SK-N-SH (cell line): ENCODE measurements at regions not wholly inside any gene's neighbourhood (a gene's known extent, or its start where the extent isn't known, plus 50 kb on each side); places are given as distances from the start of the nearest gene placed in this dataset.

Experiments
- CHD2 ChIP-seq: fragments of 150-350 bp; IDR thresholded peaks from 2 replicates; pipeline ENCODE4 v1.6.1; 2018; ENCODE audit warnings: low read length; ENCODE audit not compliant: partially characterized antibody
- EP300 ChIP-seq, 2 experiments: IDR thresholded peaks; 2 replicates each; pipeline versions ENCODE4 v1.4.0 to v1.6.1; 2012; ENCODE audit warnings: borderline replicate concordance in 1 of 2, low read depth in 1 of 2, low read length in 1 of 2
- EZH2phosphoT487 ChIP-seq: fragments of 200-600 bp; sonication (generic); IDR thresholded peaks from 2 replicates; pipeline ENCODE4 v1.6.1; 2017; ENCODE audit warnings: low read depth, mixed run types, mild to moderate bottlenecking, antibody characterized with exemption, moderate library complexity, borderline replicate concordance
- FOSL2 ChIP-seq: IDR thresholded peaks from 2 replicates; pipeline ENCODE4 v1.4.0; 2012; ENCODE audit warnings: low read depth, mild to moderate bottlenecking, moderate library complexity, borderline replicate concordance
- GABPA ChIP-seq: IDR thresholded peaks from 2 replicates; pipeline ENCODE4 v1.4.0; 2012; ENCODE audit warnings: low read depth, mild to moderate bottlenecking
- PBX3 ChIP-seq: IDR thresholded peaks from 2 replicates; pipeline ENCODE4; 2012
- RAD21 ChIP-seq: IDR thresholded peaks from 2 replicates; pipeline ENCODE4 v1.6.1; 2012; ENCODE audit warnings: mild to moderate bottlenecking, low read length
- RFX5 ChIP-seq: IDR thresholded peaks from 2 replicates; pipeline ENCODE4 v1.6.1; 2012; ENCODE audit warnings: mild to moderate bottlenecking, improper control_type of control experiment, low read length
- RXRA ChIP-seq: IDR thresholded peaks from 2 replicates; pipeline ENCODE4 v1.4.0; 2012; ENCODE audit warnings: low read depth, mild to moderate bottlenecking, borderline replicate concordance
- TCF12 ChIP-seq: IDR thresholded peaks from 2 replicates; pipeline ENCODE4 v1.4.0; 2012
- USF2 ChIP-seq: fragments of 150-350 bp; IDR thresholded peaks from 2 replicates; pipeline ENCODE4 v1.6.1; 2017; ENCODE audit warnings: antibody characterized with exemption, low read length, low read depth, borderline replicate concordance
- TF ChIP-seq, protein P1 (sequence below): fragments of 200-600 bp; sonication (generic); IDR thresholded peaks from 2 replicates; pipeline ENCODE4 v1.6.1; 2017; ENCODE audit warnings: antibody characterized with exemption, mild to moderate bottlenecking, moderate library complexity
- TF ChIP-seq, protein P2 (sequence below): IDR thresholded peaks from 2 replicates; pipeline ENCODE4 v1.4.0; 2012; ENCODE audit warnings: low read depth, borderline replicate concordance
- TF ChIP-seq, protein P3 (sequence below): IDR thresholded peaks from 2 replicates; pipeline ENCODE4 v1.6.1; 2012; ENCODE audit warnings: mild to moderate bottlenecking, low read depth, low read length, moderate library complexity

- TF ChIP-seq CHD2, result no peak
- TF ChIP-seq FOSL2, result no peak
- TF ChIP-seq PBX3, result no peak
- TF ChIP-seq, protein P1, sequence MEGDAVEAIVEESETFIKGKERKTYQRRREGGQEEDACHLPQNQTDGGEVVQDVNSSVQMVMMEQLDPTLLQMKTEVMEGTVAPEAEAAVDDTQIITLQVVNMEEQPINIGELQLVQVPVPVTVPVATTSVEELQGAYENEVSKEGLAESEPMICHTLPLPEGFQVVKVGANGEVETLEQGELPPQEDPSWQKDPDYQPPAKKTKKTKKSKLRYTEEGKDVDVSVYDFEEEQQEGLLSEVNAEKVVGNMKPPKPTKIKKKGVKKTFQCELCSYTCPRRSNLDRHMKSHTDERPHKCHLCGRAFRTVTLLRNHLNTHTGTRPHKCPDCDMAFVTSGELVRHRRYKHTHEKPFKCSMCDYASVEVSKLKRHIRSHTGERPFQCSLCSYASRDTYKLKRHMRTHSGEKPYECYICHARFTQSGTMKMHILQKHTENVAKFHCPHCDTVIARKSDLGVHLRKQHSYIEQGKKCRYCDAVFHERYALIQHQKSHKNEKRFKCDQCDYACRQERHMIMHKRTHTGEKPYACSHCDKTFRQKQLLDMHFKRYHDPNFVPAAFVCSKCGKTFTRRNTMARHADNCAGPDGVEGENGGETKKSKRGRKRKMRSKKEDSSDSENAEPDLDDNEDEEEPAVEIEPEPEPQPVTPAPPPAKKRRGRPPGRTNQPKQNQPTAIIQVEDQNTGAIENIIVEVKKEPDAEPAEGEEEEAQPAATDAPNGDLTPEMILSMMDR, result no peak
- TF ChIP-seq RXRA, result no peak
- TF ChIP-seq, protein P2, sequence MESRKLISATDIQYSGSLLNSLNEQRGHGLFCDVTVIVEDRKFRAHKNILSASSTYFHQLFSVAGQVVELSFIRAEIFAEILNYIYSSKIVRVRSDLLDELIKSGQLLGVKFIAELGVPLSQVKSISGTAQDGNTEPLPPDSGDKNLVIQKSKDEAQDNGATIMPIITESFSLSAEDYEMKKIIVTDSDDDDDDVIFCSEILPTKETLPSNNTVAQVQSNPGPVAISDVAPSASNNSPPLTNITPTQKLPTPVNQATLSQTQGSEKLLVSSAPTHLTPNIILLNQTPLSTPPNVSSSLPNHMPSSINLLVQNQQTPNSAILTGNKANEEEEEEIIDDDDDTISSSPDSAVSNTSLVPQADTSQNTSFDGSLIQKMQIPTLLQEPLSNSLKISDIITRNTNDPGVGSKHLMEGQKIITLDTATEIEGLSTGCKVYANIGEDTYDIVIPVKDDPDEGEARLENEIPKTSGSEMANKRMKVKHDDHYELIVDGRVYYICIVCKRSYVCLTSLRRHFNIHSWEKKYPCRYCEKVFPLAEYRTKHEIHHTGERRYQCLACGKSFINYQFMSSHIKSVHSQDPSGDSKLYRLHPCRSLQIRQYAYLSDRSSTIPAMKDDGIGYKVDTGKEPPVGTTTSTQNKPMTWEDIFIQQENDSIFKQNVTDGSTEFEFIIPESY, result no peak
- no peak for TF ChIP-seq GABPA
- TF ChIP-seq RFX5, result no peak
- TF ChIP-seq EZH2phosphoT487, result no peak
- TF ChIP-seq USF2, result no peak
- TF ChIP-seq EP300 (IDR thresholded peaks at IDR 0.05; ENCODE audit: borderline replicate concordance in 1 of 2, low read depth in 1 of 2, low read length in 1 of 2), result no peak
- TF ChIP-seq RAD21, result no peak
- TF ChIP-seq, protein P3, sequence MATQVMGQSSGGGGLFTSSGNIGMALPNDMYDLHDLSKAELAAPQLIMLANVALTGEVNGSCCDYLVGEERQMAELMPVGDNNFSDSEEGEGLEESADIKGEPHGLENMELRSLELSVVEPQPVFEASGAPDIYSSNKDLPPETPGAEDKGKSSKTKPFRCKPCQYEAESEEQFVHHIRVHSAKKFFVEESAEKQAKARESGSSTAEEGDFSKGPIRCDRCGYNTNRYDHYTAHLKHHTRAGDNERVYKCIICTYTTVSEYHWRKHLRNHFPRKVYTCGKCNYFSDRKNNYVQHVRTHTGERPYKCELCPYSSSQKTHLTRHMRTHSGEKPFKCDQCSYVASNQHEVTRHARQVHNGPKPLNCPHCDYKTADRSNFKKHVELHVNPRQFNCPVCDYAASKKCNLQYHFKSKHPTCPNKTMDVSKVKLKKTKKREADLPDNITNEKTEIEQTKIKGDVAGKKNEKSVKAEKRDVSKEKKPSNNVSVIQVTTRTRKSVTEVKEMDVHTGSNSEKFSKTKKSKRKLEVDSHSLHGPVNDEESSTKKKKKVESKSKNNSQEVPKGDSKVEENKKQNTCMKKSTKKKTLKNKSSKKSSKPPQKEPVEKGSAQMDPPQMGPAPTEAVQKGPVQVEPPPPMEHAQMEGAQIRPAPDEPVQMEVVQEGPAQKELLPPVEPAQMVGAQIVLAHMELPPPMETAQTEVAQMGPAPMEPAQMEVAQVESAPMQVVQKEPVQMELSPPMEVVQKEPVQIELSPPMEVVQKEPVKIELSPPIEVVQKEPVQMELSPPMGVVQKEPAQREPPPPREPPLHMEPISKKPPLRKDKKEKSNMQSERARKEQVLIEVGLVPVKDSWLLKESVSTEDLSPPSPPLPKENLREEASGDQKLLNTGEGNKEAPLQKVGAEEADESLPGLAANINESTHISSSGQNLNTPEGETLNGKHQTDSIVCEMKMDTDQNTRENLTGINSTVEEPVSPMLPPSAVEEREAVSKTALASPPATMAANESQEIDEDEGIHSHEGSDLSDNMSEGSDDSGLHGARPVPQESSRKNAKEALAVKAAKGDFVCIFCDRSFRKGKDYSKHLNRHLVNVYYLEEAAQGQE, result no peak
- no peak for TF ChIP-seq TCF12
Measured at GRCh38 chr20:24736844-24737211, 212.2 kb upstream of the CST7 start.
